ENCODE measurements at regions not wholly inside any gene's neighbourhood (a gene's known extent, or its start where the extent isn't known, plus 50 kb on each side); places are given as distances from the start of the nearest gene placed in this dataset.

- no peak for DNase-seq
Observed at GRCh38 chr2:105649534-105649933, 95.2 kb upstream of the NCK2 start.

- no peak for DNase-seq
Observed at GRCh38 chr2:105647731-105648130, 97.0 kb upstream of the NCK2 start.

GRCh38 chr2:105646774-105647076 is 98.0 kb upstream of the NCK2 start:
- no peak for DNase-seq

GRCh38 chr2:105645938-105646773 is 98.6 kb upstream of the NCK2 start:
- no peak for DNase-seq

- DNase-seq = no peak
Observed at GRCh38 chr2:105645031-105645937, 99.4 kb upstream of the NCK2 start.

- no peak for DNase-seq
Observed at GRCh38 chr2:105644174-105644980, 100.3 kb upstream of the NCK2 start.

GRCh38 chr2:105643405-105644173 is 101.1 kb upstream of the NCK2 start:
- DNase-seq = no peak

GRCh38 chr2:105641389-105641811 is 103.3 kb upstream of the NCK2 start:
- DNase-seq = peak; percentile 63

GRCh38 chr2:105640246-105640645 is 104.5 kb upstream of the NCK2 start:
- DNase-seq = no peak

- no peak for DNase-seq
Observed at GRCh38 chr2:105636109-105636740, 108.5 kb upstream of the NCK2 start.

- DNase-seq = no peak
Observed at GRCh38 chr2:105635564-105635963, 109.1 kb upstream of the NCK2 start.

- no peak for DNase-seq
Observed at GRCh38 chr2:105634198-105634597, 110.5 kb upstream of the NCK2 start.

- DNase-seq = no peak
Observed at GRCh38 chr2:105631922-105632321, 112.8 kb upstream of the NCK2 start.

GRCh38 chr2:105631011-105631410 is 113.7 kb upstream of the NCK2 start:
- DNase-seq = no peak

- DNase-seq = no peak
Observed at GRCh38 chr2:105629634-105630033, 115.1 kb upstream of the NCK2 start.

GRCh38 chr2:105627534-105627933 is 117.2 kb upstream of the NCK2 start:
- no peak for DNase-seq

GRCh38 chr2:105626966-105627340 is 117.8 kb upstream of the NCK2 start:
- DNase-seq = no peak

- no peak for DNase-seq
Observed at GRCh38 chr2:105626212-105626965, 118.3 kb upstream of the NCK2 start.

- no peak for DNase-seq
Observed at GRCh38 chr2:105625632-105626031, 119.1 kb upstream of the NCK2 start.

- DNase-seq = no peak
Observed at GRCh38 chr2:105621038-105621437, 123.7 kb upstream of the NCK2 start.

GRCh38 chr2:105618351-105618659 is 126.4 kb upstream of the NCK2 start:
- DNase-seq = no peak
